SJSA1 (cell line): ENCODE measurements at regions not wholly inside any gene's neighbourhood (a gene's known extent, or its start where the extent isn't known, plus 50 kb on each side); places are given as distances from the start of the nearest gene placed in this dataset.

ENCODE experiments used
- DNase-seq, 2 experiments: peaks; one replicate each; pipeline ENCODE4 v3.0.0-alpha.2; 2015 to 2020; ENCODE audit warnings: low spot score in 2 of 2, low read depth in 1 of 2
- H3K27ac ChIP-seq: fragments of 250-450 bp; sonication (Bioruptor Pico); 2 replicates; pipeline ENCODE4 v1.5.1; 2020; ENCODE audit warnings: mild to moderate bottlenecking, moderate library complexity
- H3K27me3 ChIP-seq: fragments of 250-450 bp; sonication (Bioruptor Pico); replicated peaks from 2 replicates; pipeline ENCODE4 v1.5.1; 2020; ENCODE audit warnings: mild to moderate bottlenecking, moderate library complexity
- H3K36me3 ChIP-seq: fragments of 250-450 bp; sonication (Bioruptor Pico); 2 replicates; pipeline ENCODE4 v1.5.1; 2020; ENCODE audit warnings: mild to moderate bottlenecking
- H3K4me1 ChIP-seq: fragments of 250-450 bp; sonication (Bioruptor Pico); replicated peaks from 2 replicates; pipeline ENCODE4 v1.6.1; 2021; ENCODE audit warnings: mild to moderate bottlenecking
- H3K4me3 ChIP-seq: fragments of 250-450 bp; sonication (Bioruptor Pico); 2 replicates; pipeline ENCODE4 v1.5.1; 2020; ENCODE audit warnings: mild to moderate bottlenecking
- H3K9me3 ChIP-seq: fragments of 250-450 bp; sonication (Bioruptor Pico); replicated peaks from 2 replicates; pipeline ENCODE4 v1.5.1; 2020; ENCODE audit warnings: mild to moderate bottlenecking

DNA sequence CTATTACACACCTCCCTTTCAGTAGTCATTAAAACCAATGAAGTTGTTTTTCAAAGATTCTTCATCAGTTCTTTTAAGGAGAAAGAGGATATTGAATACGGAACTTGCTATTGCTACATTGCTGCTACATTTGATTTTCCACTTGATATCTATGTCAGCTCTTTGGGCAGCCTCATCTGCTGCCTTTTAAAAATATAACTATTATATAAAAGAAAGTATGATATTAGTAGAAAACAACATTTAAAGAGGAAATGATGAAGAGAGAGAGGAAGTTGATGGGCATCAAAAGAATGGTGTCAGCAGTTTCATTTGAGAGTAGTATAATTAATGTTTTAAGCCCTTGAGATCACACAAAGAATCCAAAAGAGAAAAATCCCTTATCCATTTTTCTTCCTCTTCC, 171.4 kb downstream of the NFKBIZ start:
- H3K27ac ChIP-seq = no peak overlapping the region
- H3K4me1 ChIP-seq = no peaks in the 10 kb centered on the region
- H3K9me3 ChIP-seq = no peaks in the 10 kb centered on the region
- H3K36me3 ChIP-seq = no peaks in the 10 kb centered on the region
- no peaks in the 10 kb centered on the region for H3K27me3 ChIP-seq
- no peak overlapping the region for H3K4me3 ChIP-seq
- no peak for DNase-seq

DNA sequence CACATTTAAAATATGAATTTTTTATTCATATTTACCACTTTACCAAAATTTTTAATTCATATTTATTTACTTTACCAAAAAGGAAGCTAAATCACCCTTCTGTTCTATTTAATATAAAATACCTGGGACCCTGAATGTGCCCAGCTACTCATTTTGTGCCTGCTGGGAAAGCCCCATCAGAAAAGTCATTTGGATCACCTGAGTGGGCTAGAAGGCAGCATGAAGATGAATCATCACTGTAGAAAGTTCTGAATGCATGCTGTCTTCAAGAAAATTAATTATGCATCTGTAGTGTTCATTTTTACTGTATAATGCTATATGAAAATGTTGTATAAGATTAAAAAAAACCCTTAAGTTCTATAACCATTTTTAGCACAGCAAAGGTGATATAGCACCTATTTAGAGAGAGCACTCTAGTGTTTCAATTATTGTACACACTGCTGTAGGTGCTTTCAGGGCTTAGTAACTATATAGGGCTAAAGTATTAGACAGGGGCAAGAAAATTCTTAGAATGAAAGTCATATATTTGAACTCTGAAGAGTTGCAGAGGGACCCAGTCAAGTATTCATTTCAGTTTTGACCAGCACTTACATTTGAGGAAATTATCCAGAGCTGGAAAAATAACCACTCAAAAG, 175.1 kb downstream of the NFKBIZ start:
- H3K27ac ChIP-seq = no peak overlapping the region
- no peaks in the 10 kb centered on the region for H3K9me3 ChIP-seq
- H3K27me3 ChIP-seq = no peaks in the 10 kb centered on the region

DNA sequence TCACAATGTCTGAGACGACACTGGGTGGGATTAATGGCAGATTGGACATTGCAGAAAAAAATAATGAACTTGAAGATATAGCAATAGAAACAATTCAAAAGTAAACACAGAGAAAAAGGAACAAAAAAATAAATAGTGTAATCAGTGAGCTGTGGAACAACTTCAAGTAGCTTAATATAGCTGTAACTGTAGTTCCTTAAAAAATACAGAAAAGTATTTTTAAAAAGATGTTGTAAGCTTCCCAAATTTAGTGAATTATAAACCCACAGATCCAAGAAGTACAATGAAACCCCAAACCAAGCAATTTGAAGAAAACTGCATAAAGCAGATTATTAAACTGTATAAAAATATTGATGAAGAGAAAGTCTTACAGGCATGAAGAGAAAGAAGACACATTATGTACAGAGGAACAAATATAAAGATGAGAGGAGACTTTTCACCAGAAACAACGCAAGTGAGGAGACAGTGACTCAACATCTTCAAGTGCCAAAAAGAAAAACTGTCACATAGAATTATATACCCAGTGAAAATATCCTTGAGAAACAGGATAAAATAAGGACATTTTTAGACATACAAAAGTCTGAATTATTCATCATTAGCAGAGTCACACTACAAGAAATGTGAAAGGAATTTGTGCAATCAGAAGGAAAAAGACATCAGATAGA, 176.4 kb downstream of the NFKBIZ start:
- no peak overlapping the region for H3K27ac ChIP-seq
- no peak for DNase-seq

More for the DNA sequence above, 175.1 kb downstream of the NFKBIZ start:
- Histone ChIP-seq H3K4me3 (no peak overlapping the region), H3K4me1 (no peaks in the 10 kb centered on the region), H3K36me3 (no peaks in the 10 kb centered on the region)
- no peak for DNase-seq

DNA sequence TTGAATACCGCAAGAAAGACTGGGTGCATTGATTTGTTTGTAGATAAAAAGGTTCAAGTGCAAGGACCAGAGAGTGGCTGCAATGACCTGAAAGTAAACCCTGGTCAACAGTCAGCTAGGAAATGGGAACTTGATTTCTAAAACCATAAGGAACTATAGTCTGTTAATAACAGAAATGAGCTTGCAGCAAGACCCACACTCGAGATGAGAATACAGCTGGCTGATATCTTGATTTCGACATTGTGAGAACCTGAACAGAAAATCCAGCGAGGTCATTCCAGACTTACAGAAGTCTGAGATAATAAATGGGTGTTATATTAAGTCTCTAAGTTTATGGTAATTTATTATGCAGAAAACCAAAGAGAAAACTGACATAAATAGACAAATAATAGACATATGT, 177.3 kb downstream of the NFKBIZ start:
- Histone ChIP-seq H3K4me3 (no peak overlapping the region), H3K36me3 (no peaks in the 10 kb centered on the region), H3K27ac (no peak overlapping the region), H3K4me1 (no peaks in the 10 kb centered on the region), H3K27me3 (no peaks in the 10 kb centered on the region), H3K9me3 (no peaks in the 10 kb centered on the region)
- DNase-seq = no peak

More for the DNA sequence above, 176.4 kb downstream of the NFKBIZ start:
- Histone ChIP-seq H3K4me1 (no peaks in the 10 kb centered on the region), H3K4me3 (no peak overlapping the region), H3K27me3 (no peaks in the 10 kb centered on the region), H3K9me3 (no peaks in the 10 kb centered on the region), H3K36me3 (no peaks in the 10 kb centered on the region)

DNA sequence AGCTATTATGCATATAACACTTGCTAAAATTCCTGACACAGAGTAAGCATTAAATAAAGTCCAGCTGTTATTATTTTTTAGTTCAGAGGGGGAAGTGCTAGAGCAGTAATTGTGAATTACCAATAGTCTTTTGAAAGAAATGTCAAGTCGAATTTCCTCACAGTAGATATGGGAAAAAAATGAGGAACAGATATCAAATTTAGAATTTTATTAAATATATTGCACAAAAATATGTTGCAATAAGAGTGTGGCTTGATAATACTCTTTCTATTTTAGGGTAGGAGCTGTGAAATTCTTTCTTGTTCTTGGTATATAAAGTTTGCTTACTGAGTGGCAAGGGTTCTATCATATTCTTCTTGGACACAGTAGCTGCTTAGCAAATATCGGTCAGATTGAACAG, 181.3 kb downstream of the NFKBIZ start:
- no peaks in the 10 kb centered on the region for H3K27me3 ChIP-seq
- no peak overlapping the region for H3K27ac ChIP-seq
- no peaks in the 10 kb centered on the region for H3K9me3 ChIP-seq
- H3K4me3 ChIP-seq = no peak overlapping the region
- no peak for DNase-seq
- H3K4me1 ChIP-seq = no peaks in the 10 kb centered on the region
- no peaks in the 10 kb centered on the region for H3K36me3 ChIP-seq

GRCh38 chr3:102031834-102032233, 182.5 kb downstream of the NFKBIZ start:
- Histone ChIP-seq H3K4me1 (no peaks in the 10 kb centered on the region), H3K9me3 (no peaks in the 10 kb centered on the region), H3K27me3 (no peaks in the 10 kb centered on the region), H3K4me3 (no peak overlapping the region), H3K36me3 (no peaks in the 10 kb centered on the region), H3K27ac (no peak overlapping the region)
- no peak for DNase-seq

GRCh38 chr3:102032491-102033383, 183.4 kb downstream of the NFKBIZ start:
- no peak overlapping the region for H3K4me3 ChIP-seq
- H3K36me3 ChIP-seq = no peaks in the 10 kb centered on the region
- peaks cover 4% of the 10 kb centered on the region; the same call in 1 of the 2 replicates for H3K4me1 ChIP-seq
- H3K27ac ChIP-seq = no peak overlapping the region
- no peaks in the 10 kb centered on the region for H3K9me3 ChIP-seq
- no peaks in the 10 kb centered on the region for H3K27me3 ChIP-seq
- no peak for DNase-seq

- Histone ChIP-seq H3K9me3 (no peaks in the 10 kb centered on the region), H3K36me3 (no peaks in the 10 kb centered on the region), H3K27ac (no peak overlapping the region), H3K27me3 (no peaks in the 10 kb centered on the region), H3K4me1 (peaks cover 4% of the 10 kb centered on the region; the same call in 1 of the 2 replicates), H3K4me3 (no peak overlapping the region)
- DNase-seq = no peak
Measured at GRCh38 chr3:102034639-102035451, 185.5 kb downstream of the NFKBIZ start.

- H3K4me1 ChIP-seq = peaks cover 4% of the 10 kb centered on the region; the same call in 1 of the 2 replicates
- H3K27ac ChIP-seq = no peak overlapping the region
- no peak overlapping the region for H3K4me3 ChIP-seq
- no peaks in the 10 kb centered on the region for H3K9me3 ChIP-seq
- H3K36me3 ChIP-seq = no peaks in the 10 kb centered on the region
- no peak for DNase-seq
- no peaks in the 10 kb centered on the region for H3K27me3 ChIP-seq
Measured at GRCh38 chr3:102036017-102036416, 186.7 kb downstream of the NFKBIZ start.

DNA sequence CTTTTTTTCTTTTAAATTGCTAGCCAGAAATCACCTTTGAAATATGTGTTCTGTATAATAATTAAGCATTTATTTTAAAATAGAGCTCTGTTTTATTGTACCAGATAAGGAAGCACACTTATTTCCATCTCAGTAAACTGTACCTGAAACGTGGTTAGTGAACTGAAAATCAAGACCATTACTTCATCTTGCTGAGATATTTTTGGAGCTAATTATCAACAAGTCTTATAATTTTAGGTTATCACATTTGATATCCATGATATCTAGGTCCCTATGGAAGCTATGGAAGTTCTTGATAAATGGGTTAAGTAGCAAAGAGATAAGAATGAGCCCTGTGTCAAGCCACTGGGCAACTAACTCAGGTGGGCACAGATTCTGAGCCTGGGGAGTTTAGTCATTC, 187.2 kb downstream of the NFKBIZ start:
- no peaks in the 10 kb centered on the region for H3K27me3 ChIP-seq

GRCh38 chr3:102037209-102037608, 187.9 kb downstream of the NFKBIZ start:
- Histone ChIP-seq H3K27ac (no peak overlapping the region), H3K27me3 (no peaks in the 10 kb centered on the region), H3K36me3 (no peaks in the 10 kb centered on the region), H3K9me3 (no peaks in the 10 kb centered on the region), H3K4me1 (peaks cover 4% of the 10 kb centered on the region; the same call in 1 of the 2 replicates), H3K4me3 (no peak overlapping the region)
- DNase-seq = peak in 1 of 2 experiments; percentile 17

More for the DNA sequence above, 187.2 kb downstream of the NFKBIZ start:
- peaks cover 4% of the 10 kb centered on the region; the same call in 1 of the 2 replicates for H3K4me1 ChIP-seq
- no peak overlapping the region for H3K4me3 ChIP-seq
- no peak overlapping the region for H3K27ac ChIP-seq
- no peaks in the 10 kb centered on the region for H3K36me3 ChIP-seq
- no peaks in the 10 kb centered on the region for H3K9me3 ChIP-seq
- DNase-seq = no peak

GRCh38 chr3:102037791-102038190, 188.5 kb downstream of the NFKBIZ start:
- DNase-seq = peak in 1 of 2 experiments; percentile 5
- Histone ChIP-seq H3K4me1 (peaks cover 4% of the 10 kb centered on the region; the same call in 1 of the 2 replicates), H3K36me3 (no peaks in the 10 kb centered on the region), H3K27me3 (no peaks in the 10 kb centered on the region), H3K4me3 (no peak overlapping the region), H3K27ac (no peak overlapping the region), H3K9me3 (no peaks in the 10 kb centered on the region)

DNA sequence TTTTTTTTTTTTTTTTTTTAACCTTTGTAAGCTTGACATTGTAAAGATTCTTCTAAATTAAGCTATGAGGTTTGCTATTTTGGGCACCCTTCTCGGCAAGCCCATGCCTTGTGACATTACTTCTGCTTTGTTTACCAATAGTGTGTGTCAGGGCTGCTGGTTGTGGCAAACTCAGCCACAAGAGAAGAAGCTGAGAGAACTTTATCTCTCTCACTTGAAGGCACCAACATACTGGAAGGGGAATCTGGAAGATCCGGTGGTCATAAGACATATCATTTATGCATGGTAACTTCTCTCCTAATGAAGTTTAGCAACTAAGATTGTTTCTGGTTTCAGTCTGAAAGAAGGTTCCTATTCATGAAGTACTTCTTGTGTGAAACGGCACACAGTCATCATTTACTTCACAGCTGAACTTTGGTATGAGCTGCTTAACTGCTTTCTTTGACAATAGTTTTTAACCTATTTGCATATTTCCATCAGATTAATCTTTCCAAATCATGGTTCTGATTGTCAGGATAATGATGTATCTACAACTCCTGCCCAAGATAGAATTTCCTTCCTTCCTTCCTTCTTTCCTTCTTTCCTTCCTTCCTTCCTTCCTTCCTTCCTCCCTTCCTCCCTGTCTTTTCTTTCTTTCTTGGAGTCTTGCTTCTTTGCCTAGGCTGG, 189.3 kb downstream of the NFKBIZ start:
- H3K4me1 ChIP-seq = peaks cover 4% of the 10 kb centered on the region; the same call in 1 of the 2 replicates
- no peak overlapping the region for H3K27ac ChIP-seq
- no peaks in the 10 kb centered on the region for H3K9me3 ChIP-seq
- no peak overlapping the region for H3K4me3 ChIP-seq
- no peak for DNase-seq
- H3K27me3 ChIP-seq = no peaks in the 10 kb centered on the region
- H3K36me3 ChIP-seq = no peaks in the 10 kb centered on the region
